Mesothelial cell of epicardium (in vitro differentiated cells): ENCODE measurements at regions not wholly inside any gene's neighbourhood (a gene's known extent, or its start where the extent isn't known, plus 50 kb on each side); places are given as distances from the start of the nearest gene placed in this dataset.

Experiments
- DNase-seq, 2 experiments: peaks; one replicate each; pipeline ENCODE4 v3.0.0; 2021; ENCODE audit warnings: low spot score in 2 of 2; ENCODE audit not compliant: unreplicated experiment in 2 of 2
- H3K27ac Mint-ChIP-seq: 2 replicates; pipeline ENCODE4 v1.8.0; 2021; ENCODE audit warnings: mixed read lengths
- H3K27me3 Mint-ChIP-seq: 2 replicates; pipeline ENCODE4 v1.8.0; 2021; ENCODE audit warnings: low read depth, mixed read lengths
- H3K36me3 Mint-ChIP-seq: 2 replicates; pipeline ENCODE4 v1.8.0; 2021; ENCODE audit warnings: mixed read lengths
- H3K4me1 Mint-ChIP-seq: 2 replicates; pipeline ENCODE4 v1.8.0; 2021; ENCODE audit warnings: mixed read lengths
- H3K4me3 Mint-ChIP-seq: 2 replicates; pipeline ENCODE4 v1.8.0; 2021; ENCODE audit warnings: mild to moderate bottlenecking, moderate library complexity, mixed read lengths
- H3K9me3 Mint-ChIP-seq: 2 replicates; pipeline ENCODE4 v1.8.0; 2021; ENCODE audit warnings: mixed read lengths
- TF ChIP-seq, protein P1 (sequence below): fragments of 200-600 bp; sonication (generic); IDR thresholded peaks from one replicate; pipeline ENCODE4 v1.5.0; 2021; ENCODE audit warnings: antibody characterized with exemption; ENCODE audit not compliant: unreplicated experiment

DNA sequence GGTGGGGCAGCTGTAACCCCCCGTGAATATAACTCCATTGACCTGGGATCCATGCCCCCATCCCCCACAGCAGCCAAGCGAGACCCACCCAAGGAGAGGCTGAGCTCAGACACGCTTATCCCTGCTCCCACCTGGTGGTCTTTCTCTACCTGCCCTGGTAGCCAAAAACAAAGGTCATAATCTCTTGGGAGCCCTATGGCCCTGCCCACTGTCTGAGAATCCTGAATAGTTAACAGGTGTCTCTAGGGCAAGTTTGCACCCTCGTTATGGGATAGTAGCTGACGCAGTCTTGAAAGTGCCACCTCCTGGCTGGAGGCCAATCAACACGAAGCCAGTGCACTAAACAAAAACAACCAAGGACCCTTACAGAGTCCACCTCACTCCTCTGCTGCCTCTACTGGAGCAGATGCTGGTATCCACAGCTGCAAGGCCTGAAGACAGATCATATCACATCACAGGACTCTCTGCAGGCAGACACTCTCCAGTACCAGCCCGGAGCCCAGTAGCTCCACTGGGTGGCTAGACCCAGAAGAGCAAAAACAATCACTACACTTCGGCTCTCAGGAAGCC, 134.3 kb upstream of the C1orf174 start:
- Mint-ChIP-seq H3K36me3 (no peaks in the 10 kb centered on the region), H3K9me3 (peaks cover 23% of the 10 kb centered on the region), H3K4me1 (no peaks in the 10 kb centered on the region), H3K4me3 (no peak overlapping the region), H3K27me3 (peaks cover 19% of the 10 kb centered on the region), H3K27ac (no peak overlapping the region)
- no peak for DNase-seq
- TF ChIP-seq, protein P1, sequence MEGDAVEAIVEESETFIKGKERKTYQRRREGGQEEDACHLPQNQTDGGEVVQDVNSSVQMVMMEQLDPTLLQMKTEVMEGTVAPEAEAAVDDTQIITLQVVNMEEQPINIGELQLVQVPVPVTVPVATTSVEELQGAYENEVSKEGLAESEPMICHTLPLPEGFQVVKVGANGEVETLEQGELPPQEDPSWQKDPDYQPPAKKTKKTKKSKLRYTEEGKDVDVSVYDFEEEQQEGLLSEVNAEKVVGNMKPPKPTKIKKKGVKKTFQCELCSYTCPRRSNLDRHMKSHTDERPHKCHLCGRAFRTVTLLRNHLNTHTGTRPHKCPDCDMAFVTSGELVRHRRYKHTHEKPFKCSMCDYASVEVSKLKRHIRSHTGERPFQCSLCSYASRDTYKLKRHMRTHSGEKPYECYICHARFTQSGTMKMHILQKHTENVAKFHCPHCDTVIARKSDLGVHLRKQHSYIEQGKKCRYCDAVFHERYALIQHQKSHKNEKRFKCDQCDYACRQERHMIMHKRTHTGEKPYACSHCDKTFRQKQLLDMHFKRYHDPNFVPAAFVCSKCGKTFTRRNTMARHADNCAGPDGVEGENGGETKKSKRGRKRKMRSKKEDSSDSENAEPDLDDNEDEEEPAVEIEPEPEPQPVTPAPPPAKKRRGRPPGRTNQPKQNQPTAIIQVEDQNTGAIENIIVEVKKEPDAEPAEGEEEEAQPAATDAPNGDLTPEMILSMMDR: no peak

DNA sequence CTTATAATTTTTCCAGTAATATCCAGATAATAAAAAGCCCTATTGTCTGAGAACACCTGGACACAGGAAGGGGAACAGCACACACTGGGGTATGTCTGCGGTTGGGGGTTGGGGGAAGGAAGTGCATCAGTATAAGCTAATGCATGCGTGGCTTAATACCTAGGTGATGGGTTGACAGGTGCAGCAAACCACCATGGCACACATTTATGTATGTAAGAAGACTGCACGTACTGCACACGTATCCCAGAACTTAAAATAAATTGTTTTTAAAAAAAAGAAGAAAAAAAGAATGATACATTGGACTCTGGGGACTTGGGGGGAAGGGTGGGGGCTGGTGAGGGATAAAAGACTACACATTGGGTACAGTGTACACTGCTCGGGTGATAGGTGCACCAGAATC, 144.9 kb upstream of the C1orf174 start:
- H3K9me3 Mint-ChIP-seq: no peaks in the 10 kb centered on the region
- no peak overlapping the region for H3K4me3 Mint-ChIP-seq
- H3K27me3 Mint-ChIP-seq: peaks cover 58% of the 10 kb centered on the region

DNA sequence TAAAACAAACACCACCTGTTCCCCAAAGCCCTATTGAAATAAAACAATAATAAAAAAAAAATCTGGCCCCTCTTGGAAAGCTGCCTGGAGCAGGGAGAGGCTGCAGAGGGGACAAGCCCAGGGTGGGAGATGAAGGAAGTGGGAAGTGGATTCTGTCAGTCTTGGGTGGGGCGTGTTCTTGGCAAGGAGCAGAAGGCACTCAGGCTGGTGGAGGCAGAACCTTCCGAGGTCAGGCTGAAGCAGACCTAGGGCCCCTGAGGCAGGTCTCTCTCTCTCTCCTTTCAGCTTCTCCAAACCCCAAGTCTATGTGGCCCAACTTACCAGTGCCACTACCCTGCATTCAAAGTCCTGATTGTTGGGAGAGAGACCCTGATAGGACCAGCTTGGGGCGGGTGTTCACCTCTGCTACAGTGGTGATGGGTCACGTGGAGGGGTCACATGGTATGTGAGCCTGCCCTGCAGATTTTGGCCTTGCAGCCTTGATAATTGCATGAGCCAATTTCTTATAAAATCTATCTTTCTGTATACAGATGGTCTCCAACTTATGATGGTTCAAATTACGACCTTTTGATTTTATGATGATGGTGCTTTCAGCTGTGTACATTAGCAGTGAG, 145.4 kb upstream of the C1orf174 start:
- Mint-ChIP-seq H3K36me3 (no peaks in the 10 kb centered on the region), H3K27ac (no peak overlapping the region), H3K4me1 (no peaks in the 10 kb centered on the region), H3K9me3 (no peaks in the 10 kb centered on the region), H3K27me3 (peaks cover 58% of the 10 kb centered on the region), H3K4me3 (no peak overlapping the region)
- no peak for DNase-seq
- TF ChIP-seq, protein P1: no peak

More for the DNA sequence above, 144.9 kb upstream of the C1orf174 start:
- TF ChIP-seq, protein P1: no peak
- no peak for DNase-seq
- Mint-ChIP-seq H3K36me3 (no peaks in the 10 kb centered on the region), H3K4me1 (no peaks in the 10 kb centered on the region), H3K27ac (no peak overlapping the region)

DNA sequence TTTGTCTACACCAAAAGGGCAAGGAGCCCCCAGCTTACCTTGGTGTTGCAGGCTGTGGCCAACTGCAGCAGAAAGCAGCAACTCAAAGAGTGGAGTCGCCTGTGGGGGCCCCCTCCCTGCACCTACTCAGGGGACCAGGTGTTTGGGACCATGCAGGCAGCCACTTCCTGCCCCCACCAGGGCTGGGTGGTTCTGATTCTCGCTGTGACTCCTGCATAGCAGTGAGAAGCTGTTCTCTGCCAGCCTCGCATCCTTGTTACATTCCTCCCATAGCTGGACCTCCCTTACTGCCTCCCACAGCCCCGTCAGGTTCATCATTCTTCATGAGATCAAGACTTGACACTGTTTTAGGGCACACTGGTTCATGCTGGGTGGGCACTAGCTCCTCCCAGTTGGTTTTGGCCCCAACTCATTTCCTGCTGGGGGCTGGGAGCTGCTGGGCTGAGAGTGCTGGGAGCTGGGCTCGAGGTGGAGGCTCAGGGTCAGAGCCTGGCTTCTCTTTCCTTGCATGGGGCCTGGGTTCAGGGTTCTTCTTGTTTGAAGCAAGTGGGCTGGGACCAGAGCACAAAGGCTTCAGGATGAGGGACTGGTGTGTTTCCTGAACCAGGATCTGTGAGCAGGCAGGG, 146.9 kb upstream of the C1orf174 start:
- no peaks in the 10 kb centered on the region for H3K9me3 Mint-ChIP-seq
- H3K4me1 Mint-ChIP-seq: no peaks in the 10 kb centered on the region
- TF ChIP-seq, protein P1: no peak
- peaks cover 53% of the 10 kb centered on the region for H3K27me3 Mint-ChIP-seq
- DNase-seq: no peak
- H3K36me3 Mint-ChIP-seq: no peaks in the 10 kb centered on the region
- no peak overlapping the region for H3K4me3 Mint-ChIP-seq
- H3K27ac Mint-ChIP-seq: no peak overlapping the region

DNA sequence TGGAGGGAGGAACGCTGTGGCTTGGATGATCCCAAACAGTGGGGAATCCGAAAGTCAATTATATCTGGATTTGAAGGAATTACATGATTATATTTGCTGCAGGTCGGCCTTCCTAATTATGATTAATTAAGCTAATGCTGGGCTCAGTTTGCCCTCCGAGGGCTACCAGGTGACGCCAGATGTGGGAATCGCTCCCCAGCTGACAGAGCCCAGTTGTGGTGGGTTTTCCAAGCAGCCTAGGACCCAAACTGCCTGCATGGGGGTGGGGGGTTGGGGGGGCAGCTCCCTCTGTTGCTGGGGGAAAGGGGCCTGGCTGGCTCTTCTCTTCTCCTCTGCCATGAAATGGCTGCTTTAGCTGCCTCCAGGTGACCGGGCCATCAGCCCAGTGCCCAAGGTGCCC, 147.6 kb upstream of the C1orf174 start:
- Mint-ChIP-seq H3K36me3 (no peaks in the 10 kb centered on the region), H3K9me3 (no peaks in the 10 kb centered on the region), H3K27ac (no peak overlapping the region), H3K4me1 (no peaks in the 10 kb centered on the region), H3K4me3 (no peak overlapping the region), H3K27me3 (peaks cover 49% of the 10 kb centered on the region)
- TF ChIP-seq, protein P1: no peak
- no peak for DNase-seq
